ENCODE measurements at regions not wholly inside any gene's neighbourhood (a gene's known extent, or its start where the extent isn't known, plus 50 kb on each side); places are given as distances from the start of the nearest gene placed in this dataset.

DNA sequence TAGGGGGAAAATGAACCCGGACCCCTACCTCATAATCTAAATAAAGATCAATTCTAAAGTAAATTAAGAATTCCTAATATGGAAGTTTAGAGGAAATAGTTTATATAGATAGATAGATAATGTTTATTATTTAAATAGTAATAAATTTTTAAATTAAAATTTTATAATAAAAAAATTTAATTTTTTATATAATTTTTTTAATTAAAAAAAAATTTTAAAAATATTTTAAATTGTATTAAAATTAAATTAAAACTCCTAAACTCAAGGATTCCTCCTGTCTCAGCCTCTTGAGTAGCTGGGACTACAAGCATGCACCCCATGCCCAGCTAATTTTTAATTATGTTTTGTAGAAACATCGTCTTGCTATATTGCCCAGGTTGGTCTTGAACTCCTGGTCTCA lies 186.9 kb upstream of the VRK2 start:
- Histone ChIP-seq H3K9ac (ENCODE audit: low read depth, low read length) (no peak overlapping the region), H3K4me1 (ENCODE audit: control insufficient read depth, insufficient read depth, low read length) (no peaks in the 10 kb centered on the region), H3K27me3 (ENCODE audit: control insufficient read depth, insufficient read depth, low read length) (no peaks in the 10 kb centered on the region), H3K4me3 (ENCODE audit: low read depth, low read length) (no peak overlapping the region), H3K36me3 (ENCODE audit: control insufficient read depth, insufficient read depth, low read length) (no peaks in the 10 kb centered on the region), H3K9me3 (ENCODE audit: control insufficient read depth, insufficient read depth, low read length) (no peaks in the 10 kb centered on the region)

DNA sequence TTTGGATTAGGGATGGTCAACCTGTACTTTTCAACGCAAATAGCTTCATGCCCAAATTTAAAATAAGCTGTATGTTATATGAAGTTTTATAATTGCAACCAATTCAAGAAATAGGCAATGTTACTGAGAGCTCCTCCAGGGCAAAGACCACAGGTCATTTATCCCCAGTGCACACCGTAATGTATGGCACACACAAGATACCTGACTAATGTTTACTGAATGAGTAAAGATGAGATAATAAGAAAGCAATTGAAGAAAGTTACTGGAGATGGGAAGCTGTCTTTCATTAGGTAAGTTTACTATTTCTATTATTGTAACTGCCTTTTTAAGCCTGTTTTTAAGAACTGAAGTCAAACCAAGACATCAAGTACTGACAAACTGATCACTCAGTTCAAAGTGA lies 184.5 kb upstream of the VRK2 start:
- H3K9ac ChIP-seq (ENCODE audit: low read depth, low read length) = no peak overlapping the region
- H3K36me3 ChIP-seq (ENCODE audit: control insufficient read depth, insufficient read depth, low read length) = no peaks in the 10 kb centered on the region
- no peaks in the 10 kb centered on the region for H3K4me1 ChIP-seq (ENCODE audit: control insufficient read depth, insufficient read depth, low read length)
- H3K27me3 ChIP-seq (ENCODE audit: control insufficient read depth, insufficient read depth, low read length) = no peaks in the 10 kb centered on the region
- no peaks in the 10 kb centered on the region for H3K9me3 ChIP-seq (ENCODE audit: control insufficient read depth, insufficient read depth, low read length)
- no peak overlapping the region for H3K4me3 ChIP-seq (ENCODE audit: low read depth, low read length)

DNA sequence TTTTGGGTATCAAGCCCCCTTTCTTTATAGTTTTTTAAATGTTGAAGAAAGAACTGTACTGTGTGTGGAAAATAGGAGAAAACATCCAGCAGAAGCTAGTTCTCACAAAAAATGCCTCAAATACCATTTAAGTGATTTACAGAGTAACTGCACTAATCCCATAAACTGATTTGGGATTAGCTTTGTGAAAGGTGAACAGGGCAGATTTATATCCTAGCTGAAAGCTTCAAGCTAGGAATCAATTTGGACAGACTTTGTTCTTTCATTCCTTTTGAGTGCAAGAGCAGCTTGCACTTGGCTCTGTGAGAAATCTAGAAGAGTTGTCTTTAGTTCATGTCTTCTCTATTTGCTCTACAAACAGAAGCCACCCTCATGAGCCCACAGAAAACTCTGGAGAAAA lies 183.9 kb upstream of the VRK2 start:
- Histone ChIP-seq H3K4me3 (ENCODE audit: low read depth, low read length) (no peak overlapping the region), H3K4me1 (ENCODE audit: control insufficient read depth, insufficient read depth, low read length) (no peaks in the 10 kb centered on the region), H3K9ac (ENCODE audit: low read depth, low read length) (no peak overlapping the region), H3K27me3 (ENCODE audit: control insufficient read depth, insufficient read depth, low read length) (no peaks in the 10 kb centered on the region), H3K9me3 (ENCODE audit: control insufficient read depth, insufficient read depth, low read length) (no peaks in the 10 kb centered on the region), H3K36me3 (ENCODE audit: control insufficient read depth, insufficient read depth, low read length) (no peaks in the 10 kb centered on the region)

DNA sequence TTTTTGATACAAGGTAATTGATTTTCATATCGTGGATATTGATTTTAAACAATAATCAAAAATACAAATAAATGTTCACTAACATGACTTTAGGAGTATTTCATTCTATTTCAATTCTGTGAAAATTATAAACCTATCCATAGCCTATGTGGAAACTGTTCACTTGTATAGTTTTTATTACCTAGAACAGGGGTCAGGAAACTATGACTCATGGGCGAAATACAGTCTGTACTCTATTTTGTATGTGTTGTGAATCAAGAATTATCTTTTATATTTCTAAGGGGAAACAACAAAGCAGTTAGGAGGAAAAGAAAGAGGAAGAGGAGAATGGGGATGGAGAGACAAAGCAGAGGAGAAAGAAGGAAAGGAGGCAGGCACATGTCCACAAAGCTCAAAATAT lies 181.7 kb upstream of the VRK2 start:
- Histone ChIP-seq H3K4me1 (ENCODE audit: control insufficient read depth, insufficient read depth, low read length) (no peaks in the 10 kb centered on the region), H3K27me3 (ENCODE audit: control insufficient read depth, insufficient read depth, low read length) (no peaks in the 10 kb centered on the region), H3K9me3 (ENCODE audit: control insufficient read depth, insufficient read depth, low read length) (no peaks in the 10 kb centered on the region), H3K9ac (ENCODE audit: low read depth, low read length) (no peak overlapping the region), H3K36me3 (ENCODE audit: control insufficient read depth, insufficient read depth, low read length) (no peaks in the 10 kb centered on the region), H3K4me3 (ENCODE audit: low read depth, low read length) (no peak overlapping the region)

DNA sequence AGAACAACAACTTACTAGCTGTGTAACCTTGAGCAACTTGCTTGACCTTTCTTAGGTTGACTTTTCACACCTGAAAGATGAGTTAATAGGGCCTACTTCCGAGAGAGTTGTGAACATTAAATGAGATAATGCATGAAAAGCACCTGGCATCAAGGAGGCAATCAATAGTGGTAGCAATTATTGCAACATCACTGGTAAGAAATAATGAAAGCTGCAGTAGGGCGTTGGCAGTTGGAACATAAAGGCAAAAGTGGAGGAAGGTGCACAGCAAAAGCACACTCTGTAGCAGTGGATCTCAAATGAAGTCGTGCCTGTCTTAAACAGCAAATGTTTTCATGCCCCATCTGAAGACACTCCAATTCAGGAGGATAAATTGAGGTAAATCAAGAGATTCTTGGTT lies 178.9 kb upstream of the VRK2 start:
- Histone ChIP-seq H3K9me3 (ENCODE audit: control insufficient read depth, insufficient read depth, low read length) (no peaks in the 10 kb centered on the region), H3K27me3 (ENCODE audit: control insufficient read depth, insufficient read depth, low read length) (no peaks in the 10 kb centered on the region), H3K9ac (ENCODE audit: low read depth, low read length) (no peak overlapping the region), H3K36me3 (ENCODE audit: control insufficient read depth, insufficient read depth, low read length) (no peaks in the 10 kb centered on the region), H3K4me1 (ENCODE audit: control insufficient read depth, insufficient read depth, low read length) (no peaks in the 10 kb centered on the region), H3K4me3 (ENCODE audit: low read depth, low read length) (no peak overlapping the region)

DNA sequence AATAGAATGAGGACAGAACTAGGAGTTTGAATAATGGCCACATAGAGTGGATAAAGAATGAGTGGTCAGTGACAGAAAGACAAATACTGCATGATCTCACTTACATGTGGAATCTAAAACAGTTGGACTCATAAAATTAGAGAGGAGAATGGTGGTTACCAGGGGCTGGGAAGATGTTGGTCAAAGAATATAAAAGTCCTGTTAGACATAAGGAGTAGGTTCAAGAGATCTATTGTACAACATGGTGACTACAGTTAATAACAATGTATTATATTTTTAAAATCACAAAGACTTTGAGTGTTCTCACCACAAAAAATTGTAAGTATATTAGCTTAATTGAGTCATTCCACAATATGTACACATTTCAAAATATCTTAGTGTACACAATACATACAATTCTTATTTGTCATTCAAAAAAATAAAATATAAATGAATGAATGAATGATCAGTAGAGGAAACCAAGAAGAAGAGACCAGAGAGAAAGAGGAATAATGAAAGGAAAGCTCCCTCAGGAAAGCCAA lies 177.9 kb upstream of the VRK2 start:
- Histone ChIP-seq H3K4me1 (ENCODE audit: control insufficient read depth, insufficient read depth, low read length) (no peaks in the 10 kb centered on the region), H3K36me3 (ENCODE audit: control insufficient read depth, insufficient read depth, low read length) (no peaks in the 10 kb centered on the region), H3K27me3 (ENCODE audit: control insufficient read depth, insufficient read depth, low read length) (no peaks in the 10 kb centered on the region)

DNA sequence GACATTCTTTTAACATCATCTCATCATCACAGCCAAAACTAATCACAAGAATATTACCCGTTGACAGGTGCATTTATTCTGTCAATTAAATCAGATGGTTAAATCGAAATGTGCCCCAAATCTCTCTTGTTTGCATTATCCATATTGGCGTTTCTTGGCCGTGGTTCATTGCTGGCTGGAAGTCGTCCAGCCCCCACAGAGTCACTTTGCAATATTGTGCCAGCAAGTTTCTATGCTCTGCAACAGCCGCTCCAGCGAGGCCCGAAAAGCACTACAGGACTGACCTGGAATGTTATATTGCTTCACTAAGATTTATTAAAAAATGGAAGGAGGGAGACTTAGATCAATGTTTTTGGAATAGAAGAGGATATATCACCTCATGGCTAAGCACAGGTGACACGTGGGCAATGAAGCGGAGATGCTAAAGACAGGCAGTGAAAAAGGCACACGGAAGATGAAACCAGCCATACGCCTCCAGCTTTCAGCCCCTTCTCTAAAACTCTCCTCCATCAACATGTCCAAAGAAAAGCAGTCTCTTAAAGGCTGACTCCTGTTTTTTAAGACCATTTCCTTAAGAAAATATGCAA lies 176.8 kb upstream of the VRK2 start:
- Histone ChIP-seq H3K9me3 (ENCODE audit: control insufficient read depth, insufficient read depth, low read length) (no peaks in the 10 kb centered on the region), H3K27me3 (ENCODE audit: control insufficient read depth, insufficient read depth, low read length) (no peaks in the 10 kb centered on the region), H3K4me3 (ENCODE audit: low read depth, low read length) (no peak overlapping the region), H3K4me1 (ENCODE audit: control insufficient read depth, insufficient read depth, low read length) (no peaks in the 10 kb centered on the region), H3K9ac (ENCODE audit: low read depth, low read length) (no peak overlapping the region), H3K36me3 (ENCODE audit: control insufficient read depth, insufficient read depth, low read length) (no peaks in the 10 kb centered on the region)

More for the DNA sequence above, 177.9 kb upstream of the VRK2 start:
- Histone ChIP-seq H3K9ac (ENCODE audit: low read depth, low read length) (no peak overlapping the region), H3K9me3 (ENCODE audit: control insufficient read depth, insufficient read depth, low read length) (no peaks in the 10 kb centered on the region), H3K4me3 (ENCODE audit: low read depth, low read length) (no peak overlapping the region)

DNA sequence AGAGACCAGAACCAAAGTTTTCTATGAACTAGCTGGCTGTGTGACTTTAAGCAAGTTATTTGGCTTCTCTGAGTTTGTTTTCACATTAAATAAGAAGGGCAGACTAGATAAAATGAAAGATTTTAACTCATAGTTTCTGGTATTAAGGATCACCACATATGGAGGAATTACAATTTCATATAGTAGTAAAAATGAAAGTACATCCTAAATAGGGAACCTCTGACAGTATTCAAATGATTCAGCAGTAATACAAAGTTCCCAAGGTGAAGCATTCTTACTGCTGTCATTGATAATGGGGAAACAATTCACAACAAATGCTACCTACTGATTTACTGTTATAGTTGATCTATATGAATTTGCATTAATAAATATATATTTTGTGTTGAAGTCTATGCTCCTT lies 170.3 kb upstream of the VRK2 start:
- Histone ChIP-seq H3K27me3 (ENCODE audit: control insufficient read depth, insufficient read depth, low read length) (no peaks in the 10 kb centered on the region), H3K36me3 (ENCODE audit: control insufficient read depth, insufficient read depth, low read length) (no peaks in the 10 kb centered on the region), H3K4me1 (ENCODE audit: control insufficient read depth, insufficient read depth, low read length) (no peaks in the 10 kb centered on the region), H3K9me3 (ENCODE audit: control insufficient read depth, insufficient read depth, low read length) (no peaks in the 10 kb centered on the region), H3K9ac (ENCODE audit: low read depth, low read length) (no peak overlapping the region), H3K4me3 (ENCODE audit: low read depth, low read length) (no peak overlapping the region)

DNA sequence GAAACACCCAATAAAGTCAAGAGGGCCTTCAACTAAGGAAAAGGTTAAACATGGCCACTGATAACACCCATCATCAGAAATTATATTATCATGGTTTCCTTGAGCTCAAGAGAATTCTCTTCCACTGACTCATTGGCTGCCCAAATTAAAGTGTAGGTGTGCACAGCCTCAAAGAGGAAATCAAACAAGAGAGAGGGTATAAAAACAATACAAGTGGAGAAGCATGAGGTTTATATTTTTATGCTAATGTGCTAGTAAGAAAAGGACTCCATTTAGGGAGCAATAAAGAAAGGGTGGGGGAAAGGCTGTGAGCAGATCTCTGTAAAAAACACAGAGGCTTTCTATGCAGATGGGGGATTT lies 168.8 kb upstream of the VRK2 start:
- H3K4me3 ChIP-seq (ENCODE audit: low read depth, low read length) = no peak overlapping the region
- no peaks in the 10 kb centered on the region for H3K36me3 ChIP-seq (ENCODE audit: control insufficient read depth, insufficient read depth, low read length)
- no peaks in the 10 kb centered on the region for H3K9me3 ChIP-seq (ENCODE audit: control insufficient read depth, insufficient read depth, low read length)
- no peak overlapping the region for H3K9ac ChIP-seq (ENCODE audit: low read depth, low read length)
- no peaks in the 10 kb centered on the region for H3K27me3 ChIP-seq (ENCODE audit: control insufficient read depth, insufficient read depth, low read length)
- no peaks in the 10 kb centered on the region for H3K4me1 ChIP-seq (ENCODE audit: control insufficient read depth, insufficient read depth, low read length)

DNA sequence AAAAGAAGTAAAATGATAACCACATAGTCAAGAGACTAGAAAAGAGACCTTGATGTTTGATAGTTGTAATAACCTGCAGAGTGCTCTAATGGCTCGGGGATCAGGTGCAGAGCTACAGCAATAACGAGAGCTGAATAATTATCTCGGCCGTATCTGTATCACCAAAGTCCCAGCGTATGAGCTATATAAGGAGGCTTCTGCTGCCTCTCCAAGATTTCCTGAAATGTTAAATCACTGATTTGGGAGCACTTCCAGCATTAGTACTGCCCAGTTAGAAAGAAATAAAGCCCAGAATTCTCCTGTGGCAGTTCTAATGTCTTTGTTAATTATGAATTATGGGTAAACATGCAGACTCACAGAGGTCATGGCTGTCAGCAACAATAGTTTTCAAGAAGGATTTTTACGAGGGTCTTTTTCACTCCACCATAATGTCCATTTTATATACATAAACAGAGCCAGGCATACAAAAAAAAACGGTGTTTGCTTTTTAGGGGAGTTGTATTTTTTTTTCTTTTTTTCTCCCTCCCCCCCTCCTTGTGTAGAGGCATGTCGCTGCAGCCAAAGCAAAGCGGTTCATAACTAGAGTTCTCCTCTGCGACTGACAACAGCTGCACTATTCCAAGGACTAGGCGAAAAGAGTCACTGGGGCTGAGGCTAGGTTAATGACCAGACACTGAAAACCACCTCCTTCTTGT lies 168.3 kb upstream of the VRK2 start:
- Histone ChIP-seq H3K4me3 (ENCODE audit: low read depth, low read length) (no peak overlapping the region), H3K9ac (ENCODE audit: low read depth, low read length) (no peak overlapping the region), H3K27me3 (ENCODE audit: control insufficient read depth, insufficient read depth, low read length) (no peaks in the 10 kb centered on the region), H3K4me1 (ENCODE audit: control insufficient read depth, insufficient read depth, low read length) (no peaks in the 10 kb centered on the region), H3K9me3 (ENCODE audit: control insufficient read depth, insufficient read depth, low read length) (no peaks in the 10 kb centered on the region), H3K36me3 (ENCODE audit: control insufficient read depth, insufficient read depth, low read length) (no peaks in the 10 kb centered on the region)

DNA sequence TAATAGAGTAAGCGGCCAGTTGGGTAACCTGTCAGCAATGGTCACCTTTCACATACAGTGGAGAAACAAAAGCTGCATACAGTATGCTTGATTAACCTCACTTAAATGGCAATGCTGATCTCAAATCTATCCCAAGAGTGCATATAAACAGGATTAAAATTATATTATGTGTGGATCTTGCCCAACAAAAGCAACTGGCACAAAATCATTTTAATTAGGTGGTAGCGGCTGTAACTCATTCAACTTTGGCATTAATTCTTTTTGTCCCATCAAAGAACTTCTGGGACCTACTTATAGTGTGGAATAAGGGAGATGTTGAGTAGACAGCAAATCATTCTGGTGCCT lies 167.8 kb upstream of the VRK2 start:
- Histone ChIP-seq H3K9ac (ENCODE audit: low read depth, low read length) (no peak overlapping the region), H3K36me3 (ENCODE audit: control insufficient read depth, insufficient read depth, low read length) (no peaks in the 10 kb centered on the region), H3K9me3 (ENCODE audit: control insufficient read depth, insufficient read depth, low read length) (no peaks in the 10 kb centered on the region), H3K4me3 (ENCODE audit: low read depth, low read length) (no peak overlapping the region), H3K27me3 (ENCODE audit: control insufficient read depth, insufficient read depth, low read length) (no peaks in the 10 kb centered on the region), H3K4me1 (ENCODE audit: control insufficient read depth, insufficient read depth, low read length) (no peaks in the 10 kb centered on the region)

DNA sequence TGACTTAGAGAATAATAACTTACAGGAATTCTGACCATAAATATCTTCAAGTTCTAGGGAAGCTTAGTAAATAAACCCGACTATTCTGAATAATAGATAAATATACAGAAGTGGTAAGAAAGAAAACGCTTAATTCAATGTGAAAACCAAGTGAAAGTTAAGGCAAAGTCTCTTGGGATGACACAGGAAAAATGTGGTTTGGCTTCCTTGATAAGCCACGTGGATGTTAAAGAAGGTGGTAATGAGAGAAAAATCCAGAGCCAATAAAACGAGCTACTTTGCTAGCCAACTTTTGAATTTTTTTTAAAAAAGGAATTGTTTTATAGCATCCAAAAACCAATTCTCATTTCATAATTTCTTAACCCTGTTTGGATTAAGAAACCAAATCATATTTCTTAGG lies 166.2 kb upstream of the VRK2 start:
- H3K9me3 ChIP-seq (ENCODE audit: control insufficient read depth, insufficient read depth, low read length) = no peaks in the 10 kb centered on the region
- H3K9ac ChIP-seq (ENCODE audit: low read depth, low read length) = no peak overlapping the region
- no peaks in the 10 kb centered on the region for H3K27me3 ChIP-seq (ENCODE audit: control insufficient read depth, insufficient read depth, low read length)
- H3K36me3 ChIP-seq (ENCODE audit: control insufficient read depth, insufficient read depth, low read length) = no peaks in the 10 kb centered on the region
- no peaks in the 10 kb centered on the region for H3K4me1 ChIP-seq (ENCODE audit: control insufficient read depth, insufficient read depth, low read length)
- H3K4me3 ChIP-seq (ENCODE audit: low read depth, low read length) = no peak overlapping the region
